HepG2 (cell line): ENCODE measurements at regions not wholly inside any gene's neighbourhood (a gene's known extent, or its start where the extent isn't known, plus 50 kb on each side); places are given as distances from the start of the nearest gene placed in this dataset.

Experiments
- ATAC-seq: fragments of 200-7000 bp; cut with Tn5 transposase; 3 replicates; pipeline ENCODE4 v1.9.1; 2020; ENCODE audit warnings: mild to moderate bottlenecking, moderate library complexity
- BruUV-seq: library from RNA; stranded (reverse); fragments of 400-500 nt; replicated peaks from 2 replicates; lab custom pipeline; 2021; lab: Mats Ljungman, UMichigan
- CTCF ChIA-PET: fragments of 300-600 bp; formaldehyde crosslinking; extraction: SDS; loops from one replicate; lab custom pipeline; 2021; ENCODE audit warnings: low total read pairs, inconsistent platforms, low intra/inter-chr PET ratio; lab: Yijun Ruan, JAX
- POLR2A ChIA-PET: fragments of 350-600 bp; sonication (Branson Sonifier 250); formaldehyde crosslinking; loops from one replicate; lab custom pipeline; 2020; ENCODE audit warnings: antibody characterized with exemption, inconsistent platforms; lab: Yijun Ruan, JAX
- DNase-seq: peaks from one replicate; pipeline ENCODE4 v3.0.0-alpha.2; 2015; ENCODE audit warnings: low spot score
- FAIRE-seq: peaks from 3 replicates; lab custom pipeline; 2011; peaks lifted over from hg19 to GRCh38; lab: Jason Lieb, UNC
- H2AFZ ChIP-seq: one replicate; pipeline ENCODE4 v1.6.1; 2011; ENCODE audit warnings: low read length, inconsistent platforms
- H3K27ac ChIP-seq: fragments of 300-600 bp; 3 replicates; pipeline ENCODE4 v1.8.0; 2011; ENCODE audit warnings: mixed run types, mild to moderate bottlenecking, mixed read lengths, low read length, inconsistent platforms; ENCODE audit not compliant: insufficient read depth; ENCODE audit errors: extremely low read length
- H3K27me3 ChIP-seq, 2 experiments: fragments of 200-600 bp in 1 of 2; 2 replicates in 1 of 2; 3 replicates in 1 of 2; pipeline versions ENCODE4 v1.6.0 to v1.8.0; 2011; ENCODE audit warnings: low read length in 2 of 2, mild to moderate bottlenecking in 2 of 2, moderate library complexity in 2 of 2, inconsistent platforms in 1 of 2; ENCODE audit not compliant: insufficient read depth in 2 of 2, control insufficient read depth in 1 of 2
- H3K36me3 ChIP-seq, 2 experiments: fragments of 200-600 bp in 1 of 2; replicated peaks in 1 of 2; 2 replicates in 1 of 2; 3 replicates in 1 of 2; pipeline versions ENCODE4 v1.5.1 to v1.8.0; 2011; ENCODE audit warnings: low read length in 2 of 2, inconsistent platforms in 1 of 2; ENCODE audit not compliant: insufficient read depth in 2 of 2, control insufficient read depth in 1 of 2
- H3K4me1 ChIP-seq: 2 replicates; pipeline ENCODE4 v1.5.1; 2012; ENCODE audit warnings: low read length, inconsistent platforms; ENCODE audit not compliant: insufficient read depth
- H3K4me2 ChIP-seq: 2 replicates; pipeline ENCODE4 v1.6.0; 2011; ENCODE audit warnings: low read depth, low read length, inconsistent platforms
- H3K4me3 ChIP-seq, 3 experiments: fragments of 200-600 bp in 1 of 3; sonication (generic), shearing (Covaris generic) in 1 of 3; replicated peaks in 1 of 3; 2 replicates each; pipeline ENCODE4 v1.5.1; 2011 to 2016; ENCODE audit warnings: low read length in 3 of 3, inconsistent platforms in 2 of 3, low read depth in 2 of 3, mild to moderate bottlenecking in 2 of 3, control low read depth in 1 of 3, mixed read lengths in 1 of 3; ENCODE audit not compliant: insufficient read depth in 1 of 3
- H3K79me2 ChIP-seq: one replicate; pipeline ENCODE4 v1.6.1; 2011; ENCODE audit warnings: low read length, inconsistent platforms; ENCODE audit not compliant: insufficient read depth
- H3K9ac ChIP-seq: 2 replicates; pipeline ENCODE4 v1.6.0; 2011; ENCODE audit warnings: mild to moderate bottlenecking, low read depth, low read length, inconsistent platforms; ENCODE audit not compliant: insufficient read depth
- H3K9me3 ChIP-seq: 2 replicates; pipeline ENCODE4 v1.5.1; 2012; ENCODE audit warnings: mild to moderate bottlenecking, low read length
- H4K20me1 ChIP-seq: 2 replicates; pipeline ENCODE4 v1.6.0; 2011; ENCODE audit warnings: inconsistent platforms, mild to moderate bottlenecking, low read length, moderate library complexity; ENCODE audit not compliant: insufficient read depth
- ATF7 ChIP-seq, 2 experiments: fragments of 450-650 bp in 1 of 2; sonication (generic) in 1 of 2; formaldehyde crosslinking in 1 of 2; IDR thresholded peaks; 2 replicates each; pipeline versions ENCODE4 v1.4.0 to v1.6.1; 2016 to 2020; ENCODE audit warnings: antibody characterized with exemption in 1 of 2, mild to moderate bottlenecking in 1 of 2, missing genetic modification reagents in 1 of 2
- EEA1 ChIP-seq: sonication (generic); formaldehyde crosslinking; IDR thresholded peaks from 2 replicates; pipeline ENCODE4 v1.5.1; 2020; ENCODE audit warnings: mild to moderate bottlenecking, missing genetic modification reagents, borderline replicate concordance
- HMGA1 ChIP-seq: sonication (generic); formaldehyde crosslinking; conservative IDR thresholded peaks from 2 replicates; pipeline ENCODE4 v1.4.0; 2020; ENCODE audit warnings: missing genetic modification reagents
- KLF16 ChIP-seq, 2 experiments: sonication (generic) in 1 of 2; formaldehyde crosslinking in 1 of 2; IDR thresholded peaks; 2 replicates each; pipeline versions ENCODE4 v1.6.1 to v1.8.0; 2016 to 2023; ENCODE audit warnings: missing genetic modification reagents in 2 of 2, missing compliant biosample characterization in 1 of 2
- MAFK ChIP-seq, 2 experiments: IDR thresholded peaks in 1 of 2; conservative IDR thresholded peaks in 1 of 2; 2 replicates each; pipeline ENCODE4 v1.6.1; 2011; ENCODE audit warnings: improper control_type of control experiment in 2 of 2, low read length in 2 of 2
- MEF2D ChIP-seq: sonication (generic); formaldehyde crosslinking; IDR thresholded peaks from 2 replicates; pipeline ENCODE4 v1.5.1; 2020; ENCODE audit warnings: mild to moderate bottlenecking, missing genetic modification reagents
- RBM39 ChIP-seq: fragments of 200-400 bp; formaldehyde crosslinking; IDR thresholded peaks from one replicate; pipeline ENCODE4 v1.6.1; 2018; ENCODE audit warnings: antibody characterized with exemption, mild to moderate bottlenecking, low read depth, low read length; ENCODE audit not compliant: poor library complexity, severe bottlenecking
- RERE ChIP-seq: IDR thresholded peaks from 2 replicates; pipeline ENCODE4 v1.6.1; 2016; ENCODE audit warnings: low read depth, missing genetic modification reagents, missing compliant biosample characterization
- SALL1 ChIP-seq: sonication (generic); formaldehyde crosslinking; IDR thresholded peaks from 2 replicates; pipeline ENCODE4 v1.8.0; 2022; ENCODE audit warnings: mild to moderate bottlenecking, missing genetic modification reagents
- SIN3B ChIP-seq: fragments of 150-350 bp; IDR thresholded peaks from 2 replicates; pipeline ENCODE4 v1.6.1; 2014; ENCODE audit warnings: low read length
- SRSF9 ChIP-seq: fragments of 200-400 bp; formaldehyde crosslinking; IDR thresholded peaks from 2 replicates; pipeline ENCODE4 v1.6.1; 2018; ENCODE audit warnings: borderline replicate concordance, mild to moderate bottlenecking, low read depth, low read length; ENCODE audit not compliant: insufficient read depth, poor library complexity, severe bottlenecking
- SSRP1 ChIP-seq: IDR thresholded peaks from 2 replicates; pipeline ENCODE4 v1.6.1; 2016; ENCODE audit warnings: control low read depth
- ZBTB39 ChIP-seq: sonication (generic); formaldehyde crosslinking; IDR thresholded peaks from 2 replicates; pipeline ENCODE4 v1.5.0; 2020; ENCODE audit warnings: missing genetic modification reagents
- ZNF225 ChIP-seq: sonication (generic); formaldehyde crosslinking; IDR thresholded peaks from 2 replicates; pipeline ENCODE4 v1.4.0; 2020; ENCODE audit warnings: mild to moderate bottlenecking, missing genetic modification reagents
- ZNF263 ChIP-seq: sonication (generic); formaldehyde crosslinking; IDR thresholded peaks from 2 replicates; pipeline ENCODE4 v1.4.0; 2020; ENCODE audit warnings: missing genetic modification reagents
- ZNF816 ChIP-seq: sonication (generic); formaldehyde crosslinking; IDR thresholded peaks from 2 replicates; pipeline ENCODE4 v1.8.0; 2022; ENCODE audit warnings: missing genetic modification reagents, mild to moderate bottlenecking, borderline replicate concordance
- WGBS: methylation state at CpG from one replicate; pipeline ENCODE4 v1.1.6; 2017; ENCODE audit warnings: low lambda C conversion rate; 5-methylcytosine and 5-hydroxymethylcytosine counted together
- in situ Hi-C: cut with HindIII; loops from 2 replicates; pipeline ENCODE4 v1.10.0; 2017; ENCODE audit warnings: low pct_unique_long_range_greater_than_20kb; ENCODE audit not compliant: extremely low pct_ligation_motif_present
- intact Hi-C: fragments of 100-400 bp; cut with micrococcal nuclease; formaldehyde crosslinking; loops from one replicate; pipeline ENCODE4 v1.10.0; 2022; ENCODE audit not compliant: unreplicated experiment
- TF ChIP-seq, protein P1 (sequence below): sonication (generic); formaldehyde crosslinking; IDR thresholded peaks from 2 replicates; pipeline ENCODE4 v1.5.1; 2020; ENCODE audit warnings: mild to moderate bottlenecking, missing genetic modification reagents, moderate library complexity

DNA sequence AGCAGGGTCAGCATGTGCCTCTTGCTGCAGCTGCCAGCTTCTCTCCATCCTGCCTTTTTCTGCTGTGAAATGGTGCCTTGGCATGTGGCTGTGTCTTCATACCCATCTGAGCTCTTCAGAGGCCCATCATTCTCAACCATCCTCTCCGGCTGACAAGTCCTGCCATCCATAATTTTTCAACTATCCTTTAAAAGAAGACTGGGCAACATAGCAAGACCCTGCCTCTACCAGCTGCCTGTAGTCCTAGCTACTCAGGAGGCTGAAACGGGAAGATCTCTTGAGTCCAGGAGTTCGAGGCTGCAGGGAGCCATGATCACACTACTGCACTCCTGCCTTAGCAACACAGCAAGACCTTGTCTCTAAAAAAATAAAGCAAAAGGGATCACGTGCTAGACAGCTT is 64.2 kb upstream of the TTC29 start (continued):
- TF ChIP-seq ATF7 (IDR thresholded peaks at IDR 0.05) (no peak), ATF7 (CRISPR knock-in tag; IDR thresholded peaks at IDR 0.05) (no peak), ZNF225 (no peak), SIN3B (no peak), KLF16 (CRISPR knock-in tag; IDR thresholded peaks at IDR 0.05) (no peak), EEA1 (no peak), MAFK (conservative IDR thresholded peaks at IDR 0.05 in 1 of 2, IDR thresholded peaks at IDR 0.05 in 1 of 2; ENCODE audit: low read length in 2 of 2) (no peak), ZNF263 (CRISPR knock-in tag) (no peak), SSRP1 (CRISPR knock-in tag) (no peak), RBM39 (no peak)

- ChIA-PET CTCF (no interaction called here), POLR2A (no interaction called here)
- no peak overlapping the region for H3K4me3 ChIP-seq
- ATAC-seq (no peak), DNase-seq (no peak), FAIRE-seq (no peak)
- no peak overlapping the region for H3K27ac ChIP-seq
- in situ Hi-C loops (loop anchor here (25.0 kb wide), 1 partner anchor 576 kb away; no protein-coding TSS in a partner anchor), intact Hi-C loops (no loop called here)
- no peaks in the 10 kb centered on the region for H3K79me2 ChIP-seq
- H3K36me3 ChIP-seq = no peaks in the 10 kb centered on the region
- H3K9me3 ChIP-seq = no peaks in the 10 kb centered on the region
- H4K20me1 ChIP-seq = no peaks in the 10 kb centered on the region
- no TSS peak for BruUV-seq
- 1% methylated on average over 8 of the region's 8 CpGs for WGBS
- no peak overlapping the region for H3K4me2 ChIP-seq
- H3K27me3 ChIP-seq = no peaks in the 10 kb centered on the region
- H3K9ac ChIP-seq = no peak overlapping the region
- no peak overlapping the region for H2AFZ ChIP-seq
- no peaks in the 10 kb centered on the region for H3K4me1 ChIP-seq
- TF ChIP-seq SALL1 (CRISPR knock-in tag) (no peak), MEF2D (CRISPR knock-in tag) (no peak), ZBTB39 (no peak), RERE (CRISPR knock-in tag) (no peak), HMGA1 (no peak), SRSF9 (no peak), ZNF816 (no peak)
- TF ChIP-seq, protein P1, sequence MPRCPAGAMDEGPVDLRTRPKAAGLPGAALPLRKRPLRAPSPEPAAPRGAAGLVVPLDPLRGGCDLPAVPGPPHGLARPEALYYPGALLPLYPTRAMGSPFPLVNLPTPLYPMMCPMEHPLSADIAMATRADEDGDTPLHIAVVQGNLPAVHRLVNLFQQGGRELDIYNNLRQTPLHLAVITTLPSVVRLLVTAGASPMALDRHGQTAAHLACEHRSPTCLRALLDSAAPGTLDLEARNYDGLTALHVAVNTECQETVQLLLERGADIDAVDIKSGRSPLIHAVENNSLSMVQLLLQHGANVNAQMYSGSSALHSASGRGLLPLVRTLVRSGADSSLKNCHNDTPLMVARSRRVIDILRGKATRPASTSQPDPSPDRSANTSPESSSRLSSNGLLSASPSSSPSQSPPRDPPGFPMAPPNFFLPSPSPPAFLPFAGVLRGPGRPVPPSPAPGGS (CRISPR knock-in tag) = no peak
These were observed 65.7 kb upstream of the TTC29 start for GRCh38 chr4:147011411-147011810.
